ENCODE measurements at regions not wholly inside any gene's neighbourhood (a gene's known extent, or its start where the extent isn't known, plus 50 kb on each side); places are given as distances from the start of the nearest gene placed in this dataset.
"Not testable (repeated sequence)": the region's sequence is repeated elsewhere in the genome, so short reads cannot be mapped to it uniquely, and the experiment has no call there.

DNA sequence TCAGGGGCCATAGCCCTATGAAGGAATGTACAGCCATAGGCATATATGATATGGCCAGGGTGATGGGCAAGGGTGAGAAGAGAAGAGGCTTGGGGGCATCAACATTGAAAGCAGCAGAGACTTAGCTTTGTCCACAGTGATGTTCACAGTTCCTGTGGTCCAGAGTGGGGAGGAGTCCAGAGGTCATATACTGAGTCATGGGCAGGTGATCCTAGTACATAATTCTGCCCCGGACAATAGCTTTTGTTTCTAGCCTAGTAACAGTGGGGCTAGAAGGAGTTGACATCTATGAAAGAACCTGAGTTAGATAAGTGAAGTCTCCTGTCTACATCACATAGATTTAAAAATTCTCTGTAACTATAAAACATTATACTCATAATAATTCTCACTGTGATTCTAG lies 496.3 kb upstream of the TNP1 start:
- no peak overlapping the region for H3K27ac ChIP-seq
- TF ChIP-seq, protein P1, sequence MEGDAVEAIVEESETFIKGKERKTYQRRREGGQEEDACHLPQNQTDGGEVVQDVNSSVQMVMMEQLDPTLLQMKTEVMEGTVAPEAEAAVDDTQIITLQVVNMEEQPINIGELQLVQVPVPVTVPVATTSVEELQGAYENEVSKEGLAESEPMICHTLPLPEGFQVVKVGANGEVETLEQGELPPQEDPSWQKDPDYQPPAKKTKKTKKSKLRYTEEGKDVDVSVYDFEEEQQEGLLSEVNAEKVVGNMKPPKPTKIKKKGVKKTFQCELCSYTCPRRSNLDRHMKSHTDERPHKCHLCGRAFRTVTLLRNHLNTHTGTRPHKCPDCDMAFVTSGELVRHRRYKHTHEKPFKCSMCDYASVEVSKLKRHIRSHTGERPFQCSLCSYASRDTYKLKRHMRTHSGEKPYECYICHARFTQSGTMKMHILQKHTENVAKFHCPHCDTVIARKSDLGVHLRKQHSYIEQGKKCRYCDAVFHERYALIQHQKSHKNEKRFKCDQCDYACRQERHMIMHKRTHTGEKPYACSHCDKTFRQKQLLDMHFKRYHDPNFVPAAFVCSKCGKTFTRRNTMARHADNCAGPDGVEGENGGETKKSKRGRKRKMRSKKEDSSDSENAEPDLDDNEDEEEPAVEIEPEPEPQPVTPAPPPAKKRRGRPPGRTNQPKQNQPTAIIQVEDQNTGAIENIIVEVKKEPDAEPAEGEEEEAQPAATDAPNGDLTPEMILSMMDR (conservative IDR thresholded peaks at IDR 0.05), result no peak

DNA sequence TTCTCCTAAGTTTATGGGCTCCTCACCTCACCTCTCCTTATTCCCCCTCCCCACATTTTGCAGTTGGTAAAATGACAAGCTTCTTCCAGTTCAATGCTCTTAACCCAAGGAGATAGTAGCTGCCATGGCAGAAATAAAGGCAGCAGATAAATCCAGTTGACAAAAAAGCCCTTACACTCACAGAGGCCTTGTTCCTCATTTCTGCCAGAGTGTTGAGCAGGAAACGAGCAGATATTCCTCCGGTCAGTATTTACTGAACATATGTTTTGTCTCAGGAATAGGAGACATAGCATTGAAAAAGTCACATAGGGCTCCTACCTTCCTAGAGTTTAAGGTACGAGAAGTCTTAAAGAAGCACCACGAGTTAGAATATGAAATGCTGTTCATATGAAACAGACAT lies 493.7 kb upstream of the TNP1 start:
- no peak overlapping the region for H3K27ac ChIP-seq
- TF ChIP-seq, protein P1 (conservative IDR thresholded peaks at IDR 0.05), result no peak

DNA sequence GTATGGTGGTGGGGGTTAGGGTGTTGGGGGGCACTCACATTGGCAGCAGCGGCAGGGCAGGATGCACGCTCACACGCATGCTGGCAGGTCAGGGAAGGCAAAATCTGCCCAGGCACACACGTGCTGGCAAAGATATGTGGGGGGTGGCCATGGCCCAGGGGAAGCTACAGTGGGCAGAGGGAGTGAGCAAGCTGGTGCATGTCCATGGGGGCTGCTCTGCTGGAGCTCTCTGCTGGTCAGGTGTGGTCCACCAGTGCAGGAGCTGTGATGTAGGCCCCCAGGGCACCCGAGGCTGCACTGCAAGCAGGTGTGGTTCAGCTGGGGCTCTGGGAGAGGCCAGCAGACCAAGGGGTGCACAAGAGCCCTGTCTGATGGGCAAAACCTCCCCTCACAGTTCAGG lies 491.5 kb upstream of the TNP1 start:
- TF ChIP-seq, protein P1 (conservative IDR thresholded peaks at IDR 0.05), result no peak
- H3K27ac ChIP-seq, result no peak overlapping the region

DNA sequence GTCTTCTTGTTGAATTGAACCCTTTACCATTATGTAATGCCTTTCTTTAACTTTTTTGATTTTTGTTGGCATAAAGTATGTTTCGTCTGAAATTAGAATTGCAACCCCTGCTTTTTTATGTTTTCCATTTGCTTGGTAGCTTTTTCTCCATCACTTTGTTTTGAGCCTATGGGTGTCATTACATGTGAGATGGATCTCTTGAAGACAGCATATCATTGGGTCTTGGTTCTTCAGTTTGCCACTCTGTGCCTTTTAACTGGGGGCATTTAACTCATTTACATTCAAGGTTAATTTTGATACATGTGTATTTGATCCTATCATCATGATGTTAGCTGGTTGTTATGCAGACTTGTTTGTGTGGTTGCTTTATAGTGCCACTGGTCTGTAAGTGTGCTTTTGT lies 489.4 kb upstream of the TNP1 start:
- H3K27ac ChIP-seq, result no peak overlapping the region
- TF ChIP-seq, protein P1 (conservative IDR thresholded peaks at IDR 0.05), result no peak

DNA sequence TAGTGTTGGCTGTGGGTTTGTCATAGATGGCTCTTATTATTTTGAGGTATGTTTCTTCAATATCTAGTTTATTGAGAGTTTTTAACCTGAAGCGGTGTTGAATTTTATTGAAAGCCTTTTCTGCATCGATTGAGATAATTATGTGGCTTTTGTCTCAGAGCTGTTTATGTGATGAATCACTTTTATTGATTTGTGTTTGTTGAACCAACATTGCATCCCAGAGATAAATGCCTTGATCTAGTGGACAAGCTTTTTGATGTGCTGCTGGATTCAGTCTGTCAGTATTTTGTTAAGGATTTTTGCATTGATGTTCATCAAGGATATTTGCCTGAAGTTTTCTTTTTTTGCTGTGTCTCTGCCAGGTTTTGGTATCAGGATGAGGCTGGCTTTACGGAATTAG lies 487.8 kb upstream of the TNP1 start:
- not testable (repeated sequence) for H3K27ac ChIP-seq

DNA sequence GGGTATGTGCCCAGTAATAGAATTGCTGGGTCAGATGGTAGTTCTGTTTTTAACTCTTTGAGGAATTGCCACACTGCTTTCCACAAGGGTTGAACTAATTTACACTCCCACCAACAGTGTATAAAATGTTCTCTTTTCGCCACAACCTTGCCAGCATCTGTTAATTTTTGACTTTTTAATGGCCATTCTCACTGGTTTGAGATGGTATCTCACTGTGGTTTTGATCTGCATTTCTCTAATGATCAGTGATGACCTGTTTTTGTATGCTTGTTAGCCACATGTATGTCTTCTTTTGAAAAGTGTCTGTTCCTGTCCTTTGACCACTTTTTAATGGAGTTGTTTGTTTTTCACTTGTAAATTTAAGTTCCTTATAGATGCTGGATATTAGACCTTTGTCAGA lies 486.2 kb upstream of the TNP1 start:
- H3K27ac ChIP-seq, result not testable (repeated sequence)

DNA sequence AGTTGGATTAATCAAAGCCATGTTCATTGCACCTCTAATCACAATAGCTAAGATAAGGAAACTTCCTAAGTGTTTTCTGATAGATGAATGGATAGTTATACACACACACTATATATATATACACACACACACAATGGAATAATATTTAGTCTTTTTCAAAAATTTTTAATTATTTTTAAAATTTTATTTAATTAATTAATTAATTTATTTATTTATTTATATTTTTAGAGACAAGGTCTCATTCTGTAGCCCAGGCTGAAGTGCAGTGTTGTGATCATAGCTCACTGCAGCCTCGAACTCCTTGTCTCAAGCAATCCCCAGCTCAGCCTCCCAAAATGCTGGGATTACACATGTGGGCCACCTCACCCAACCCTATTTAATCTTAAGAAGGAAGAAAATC lies 481.0 kb upstream of the TNP1 start:
- TF ChIP-seq, protein P1 (conservative IDR thresholded peaks at IDR 0.05), result no peak
- H3K27ac ChIP-seq, result no peak overlapping the region

DNA sequence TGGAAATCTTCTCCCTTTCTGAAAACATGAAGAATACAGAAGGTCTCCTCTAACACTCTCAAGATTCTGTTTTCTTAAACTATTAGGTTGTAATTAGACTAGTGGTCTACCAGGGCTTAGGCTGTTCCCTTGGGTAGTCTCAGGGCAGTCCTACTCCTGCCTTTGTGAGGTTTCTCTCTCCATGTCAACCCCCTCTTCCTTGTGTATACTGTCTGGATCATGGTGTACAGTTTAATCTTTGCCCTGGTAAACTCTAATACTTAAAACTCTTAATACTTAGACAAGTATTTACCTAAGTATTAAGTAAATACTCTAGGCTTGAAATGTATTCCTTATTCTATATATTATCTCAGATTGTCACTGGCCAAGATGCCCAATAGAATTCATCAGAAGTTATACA lies 480.3 kb upstream of the TNP1 start:
- no peak overlapping the region for H3K27ac ChIP-seq
- TF ChIP-seq, protein P1 (conservative IDR thresholded peaks at IDR 0.05), result no peak

DNA sequence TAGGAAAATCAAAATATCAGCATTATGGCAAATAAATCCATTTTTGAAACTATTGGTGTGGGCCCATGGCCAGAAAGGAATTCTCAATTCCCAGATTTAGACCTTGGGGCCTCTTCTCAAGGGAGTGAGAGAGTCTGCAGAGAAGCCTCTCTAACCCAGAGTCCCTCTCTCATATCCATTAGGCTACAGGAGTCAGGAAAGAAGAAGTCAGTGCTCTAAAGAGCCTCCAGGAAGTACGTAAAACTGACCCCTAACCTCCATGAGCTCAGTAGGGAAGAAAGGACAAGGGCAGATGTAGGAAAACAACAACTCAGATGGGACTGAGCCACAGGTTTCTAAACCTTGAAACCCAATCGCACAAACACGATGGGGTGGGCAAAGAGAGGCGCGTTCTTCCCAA lies 479.9 kb upstream of the TNP1 start:
- no peak overlapping the region for H3K27ac ChIP-seq
- TF ChIP-seq, protein P1 (conservative IDR thresholded peaks at IDR 0.05), result no peak
